HG03025 (cell line): ENCODE measurements at regions not wholly inside any gene's neighbourhood (a gene's known extent, or its start where the extent isn't known, plus 50 kb on each side); places are given as distances from the start of the nearest gene placed in this dataset.

Experiments used
- ATAC-seq: cut with Tn5 transposase; IDR thresholded peaks from one replicate; pipeline ENCODE4 v1.9.1; 2021; ENCODE audit warnings: mild to moderate bottlenecking, moderate library complexity; ENCODE audit not compliant: unreplicated experiment, low FRiP score

DNA sequence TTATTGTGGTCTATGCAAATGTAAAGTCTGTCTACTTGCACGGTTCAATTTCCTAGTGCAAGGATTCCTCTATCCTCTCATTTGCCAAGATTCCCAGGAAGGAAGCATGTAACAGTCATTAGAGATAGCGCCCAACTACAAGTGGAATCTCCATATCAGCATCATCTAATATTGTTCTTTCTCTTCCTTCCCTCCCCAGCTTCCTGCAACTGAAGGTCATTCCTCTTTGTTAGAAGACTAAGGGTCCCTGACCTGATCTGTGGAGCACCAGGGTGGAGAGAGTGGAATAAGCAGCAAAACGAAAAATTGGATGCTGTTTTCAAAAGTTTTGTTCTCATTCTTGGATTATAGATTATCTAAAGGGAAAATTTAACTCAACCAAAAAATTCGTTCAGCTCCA is 714.0 kb downstream of the DIAPH3 start:
- ATAC-seq, result no peak

- ATAC-seq, result no peak
These were observed 713.5 kb downstream of the DIAPH3 start for GRCh38 chr13:59450229-59450628.

GRCh38 chr13:59451236-59451635 is 712.5 kb downstream of the DIAPH3 start:
- no peak for ATAC-seq

DNA sequence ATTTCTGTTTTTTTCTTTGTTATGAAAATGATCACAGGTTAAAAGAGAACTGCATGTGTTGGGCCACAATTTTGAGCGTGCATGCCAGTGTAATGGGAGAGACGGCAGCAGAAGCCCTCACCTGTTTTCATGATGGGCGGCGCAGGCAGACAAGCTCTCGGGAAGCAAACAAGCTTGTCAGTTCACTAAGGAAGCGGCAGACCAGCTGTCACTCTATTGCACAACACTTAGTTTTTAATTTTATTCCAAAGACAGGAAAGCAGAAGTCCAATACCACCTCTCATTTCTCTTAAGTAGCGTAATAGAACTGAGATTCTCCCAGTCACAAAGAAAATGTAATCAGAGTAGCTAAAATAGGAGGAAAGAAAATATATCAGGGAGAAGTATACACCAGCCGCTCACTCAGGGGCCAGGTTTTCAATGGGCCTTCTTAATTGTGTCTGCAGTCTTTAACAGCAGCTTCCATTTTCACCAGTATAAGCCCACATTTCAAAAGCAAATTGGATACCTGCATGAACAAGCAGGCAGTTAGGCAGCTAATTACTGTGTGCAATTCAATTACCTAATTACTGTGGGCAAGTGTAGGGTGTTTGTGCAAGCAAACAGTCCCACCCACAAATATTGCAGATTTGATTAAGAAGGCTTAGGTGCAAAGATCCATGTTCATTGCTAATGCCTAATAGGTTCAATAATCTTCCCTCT is 711.4 kb downstream of the DIAPH3 start:
- ATAC-seq, result no peak

GRCh38 chr13:59458908-59459579 is 704.7 kb downstream of the DIAPH3 start:
- no peak for ATAC-seq

DNA sequence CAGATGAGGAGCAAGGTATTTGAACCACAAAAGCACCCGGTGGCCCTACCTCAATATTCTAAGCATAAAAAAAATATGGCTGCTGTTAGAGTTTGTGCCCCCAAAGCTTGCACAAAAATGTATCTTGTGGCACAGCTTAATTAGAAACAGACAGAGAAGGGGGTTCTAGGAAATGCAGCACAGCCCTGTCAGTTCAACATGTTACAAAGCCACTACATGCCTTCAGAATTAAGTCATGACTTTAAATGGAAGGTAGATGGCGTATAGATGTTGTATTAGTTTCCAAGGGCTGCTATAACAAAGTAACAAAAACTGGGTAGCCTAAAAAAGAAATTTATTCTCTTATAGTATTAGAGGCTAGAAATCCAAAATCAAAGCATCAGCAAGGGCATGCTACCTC is 703.8 kb downstream of the DIAPH3 start:
- ATAC-seq, result no peak

- ATAC-seq, result no peak
These were observed 702.3 kb downstream of the DIAPH3 start for GRCh38 chr13:59461411-59461810.

- no peak for ATAC-seq
These were observed 700.7 kb downstream of the DIAPH3 start for GRCh38 chr13:59463023-59463422.

GRCh38 chr13:59464926-59465325 is 698.8 kb downstream of the DIAPH3 start:
- ATAC-seq, result no peak

DNA sequence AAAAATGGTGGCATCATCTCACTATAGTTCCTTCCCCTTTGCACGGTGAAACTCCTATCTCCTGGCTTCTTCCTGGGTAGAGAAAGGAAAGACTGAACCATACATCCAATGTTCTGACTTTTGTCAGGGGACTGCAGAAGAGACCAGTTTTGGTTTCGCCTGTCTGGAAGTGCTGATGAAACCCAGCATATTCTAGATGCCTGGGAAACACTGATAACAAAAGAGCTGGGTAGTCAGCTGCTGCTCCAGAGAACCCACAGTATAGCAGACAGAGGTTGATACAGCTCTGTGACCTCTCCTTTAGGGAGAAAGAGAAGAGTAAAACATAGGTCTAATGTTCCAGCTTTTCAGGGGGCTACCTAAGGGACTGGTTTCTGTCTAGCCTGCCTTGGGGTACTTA is 695.3 kb downstream of the DIAPH3 start:
- no peak for ATAC-seq

DNA sequence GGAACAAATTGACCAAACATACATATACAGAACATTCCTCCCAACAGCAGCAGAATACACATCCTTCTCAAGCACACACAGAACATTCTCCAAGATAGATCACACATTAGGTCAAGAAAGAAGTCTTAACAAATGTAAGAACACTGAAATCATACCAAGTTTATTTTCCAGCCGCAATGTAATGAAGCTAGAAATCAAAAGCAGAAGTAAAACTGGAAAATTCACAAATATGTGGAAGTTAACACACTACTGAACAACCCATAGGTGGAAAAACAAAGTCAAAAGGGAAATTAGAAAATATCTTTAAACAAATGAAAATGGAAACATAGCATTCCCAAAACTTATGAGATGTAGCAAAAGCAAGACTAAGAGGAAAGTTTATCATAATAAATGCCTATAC is 692.6 kb downstream of the DIAPH3 start:
- no peak for ATAC-seq

DNA sequence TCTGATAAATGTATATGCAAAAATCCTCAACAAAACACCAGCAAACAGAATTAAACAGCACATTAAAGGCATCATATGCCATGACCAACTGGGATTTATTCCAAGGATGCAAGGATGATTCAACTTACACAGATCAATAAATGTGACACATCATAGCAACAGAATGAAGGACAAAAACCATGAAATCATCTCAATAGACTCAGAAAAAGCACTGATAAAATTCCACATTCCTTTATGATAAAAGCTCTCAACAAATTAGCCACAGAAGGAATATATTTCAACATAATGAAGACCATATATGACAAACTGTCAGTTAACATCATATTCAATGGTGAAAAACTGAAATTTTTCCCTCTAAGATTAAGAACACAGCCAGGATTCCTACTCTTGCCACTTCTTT is 691.6 kb downstream of the DIAPH3 start:
- ATAC-seq, result no peak

GRCh38 chr13:59474696-59475095 is 689.0 kb downstream of the DIAPH3 start:
- ATAC-seq, result no peak

DNA sequence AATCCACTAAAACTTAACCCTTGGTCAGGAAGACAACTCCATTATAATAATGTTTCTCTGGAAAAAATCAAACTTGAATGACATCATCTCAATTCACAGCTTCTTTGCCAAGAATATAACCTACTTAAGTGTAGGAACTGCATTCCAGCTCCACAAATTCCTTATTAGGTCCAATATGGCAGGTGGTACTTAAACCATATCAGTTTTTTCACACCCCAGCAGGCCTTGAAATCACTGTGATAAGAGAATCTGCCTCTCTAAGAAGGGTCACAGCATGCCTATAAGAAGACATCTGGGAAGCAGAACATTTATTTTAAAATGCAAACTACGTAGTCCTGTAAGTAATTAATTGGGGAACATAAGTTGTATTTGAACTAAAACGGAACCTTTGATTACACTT is 687.8 kb downstream of the DIAPH3 start:
- no peak for ATAC-seq

DNA sequence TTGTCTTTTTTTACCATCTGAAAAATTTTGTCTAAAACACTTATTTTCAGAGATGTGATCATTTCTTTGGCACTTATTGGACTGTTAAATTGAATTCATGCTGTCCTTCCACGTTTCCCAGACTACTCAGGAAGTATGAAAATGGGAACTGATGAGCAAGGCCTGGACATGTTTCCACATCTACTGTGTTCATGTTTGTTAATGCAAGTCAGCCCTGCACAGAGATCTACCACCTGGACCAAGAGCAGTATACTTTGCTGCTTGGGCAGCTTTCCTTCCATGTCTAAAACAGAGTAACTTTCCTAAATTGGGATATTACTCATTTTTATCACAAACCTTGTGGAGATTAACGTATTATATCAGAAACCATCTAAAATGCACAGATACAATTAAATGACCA is 687.4 kb downstream of the DIAPH3 start:
- ATAC-seq, result no peak

DNA sequence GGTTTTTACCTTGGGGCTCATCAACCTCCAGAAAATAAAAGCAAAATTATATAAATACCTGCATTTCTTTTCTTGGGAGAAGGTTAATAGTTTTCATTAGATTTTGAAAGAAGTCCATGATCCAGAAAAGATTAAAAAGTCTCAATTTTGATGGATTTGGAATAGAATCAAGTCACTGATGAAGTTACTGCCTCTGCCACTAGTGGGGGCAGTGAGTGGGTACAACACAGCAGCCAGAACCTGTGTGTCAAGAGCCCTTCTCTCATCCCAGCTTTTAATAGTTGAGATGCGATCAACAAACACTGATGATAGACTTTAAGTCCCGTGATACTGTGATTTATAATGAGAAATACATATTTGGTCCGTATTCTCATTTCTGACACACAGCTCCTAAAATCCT is 686.7 kb downstream of the DIAPH3 start:
- no peak for ATAC-seq

DNA sequence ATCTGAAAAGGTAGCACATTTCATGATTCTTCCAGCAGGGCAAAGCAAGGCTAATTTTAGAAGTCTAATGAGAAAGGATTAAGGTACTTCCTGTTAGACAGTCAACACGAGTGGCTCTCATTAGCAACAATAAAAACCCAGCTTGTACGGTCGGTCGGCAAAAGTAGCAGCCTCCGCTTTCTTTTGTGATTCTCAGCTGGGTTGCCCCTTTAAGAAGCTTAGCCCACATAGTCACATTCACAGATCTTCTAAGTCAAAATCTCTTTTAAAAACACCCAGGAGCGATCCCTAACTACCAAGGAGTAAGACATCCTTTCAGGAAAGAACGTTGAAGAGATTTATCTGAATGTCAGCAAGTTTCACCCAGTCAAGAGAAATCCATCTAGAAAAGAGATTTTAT is 684.8 kb downstream of the DIAPH3 start:
- no peak for ATAC-seq

DNA sequence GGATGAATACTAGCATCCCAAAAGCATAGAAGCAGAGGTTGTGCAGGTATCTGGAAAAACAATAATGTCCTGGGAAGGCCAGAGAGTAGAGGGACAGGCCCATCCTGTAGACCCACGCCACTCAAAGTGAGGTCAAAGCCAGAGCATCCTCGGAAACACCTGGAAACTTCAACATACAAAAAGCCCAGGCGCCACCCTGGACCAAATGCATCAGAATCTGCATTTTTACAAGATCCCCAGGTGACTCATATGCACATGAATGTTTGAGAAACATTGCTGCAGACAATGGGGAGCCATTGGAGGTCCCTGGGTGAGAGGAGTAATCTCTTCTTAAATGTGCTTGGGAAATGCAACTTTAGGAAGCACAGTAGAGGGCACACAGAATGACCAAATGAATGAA is 684.1 kb downstream of the DIAPH3 start:
- ATAC-seq, result no peak

DNA sequence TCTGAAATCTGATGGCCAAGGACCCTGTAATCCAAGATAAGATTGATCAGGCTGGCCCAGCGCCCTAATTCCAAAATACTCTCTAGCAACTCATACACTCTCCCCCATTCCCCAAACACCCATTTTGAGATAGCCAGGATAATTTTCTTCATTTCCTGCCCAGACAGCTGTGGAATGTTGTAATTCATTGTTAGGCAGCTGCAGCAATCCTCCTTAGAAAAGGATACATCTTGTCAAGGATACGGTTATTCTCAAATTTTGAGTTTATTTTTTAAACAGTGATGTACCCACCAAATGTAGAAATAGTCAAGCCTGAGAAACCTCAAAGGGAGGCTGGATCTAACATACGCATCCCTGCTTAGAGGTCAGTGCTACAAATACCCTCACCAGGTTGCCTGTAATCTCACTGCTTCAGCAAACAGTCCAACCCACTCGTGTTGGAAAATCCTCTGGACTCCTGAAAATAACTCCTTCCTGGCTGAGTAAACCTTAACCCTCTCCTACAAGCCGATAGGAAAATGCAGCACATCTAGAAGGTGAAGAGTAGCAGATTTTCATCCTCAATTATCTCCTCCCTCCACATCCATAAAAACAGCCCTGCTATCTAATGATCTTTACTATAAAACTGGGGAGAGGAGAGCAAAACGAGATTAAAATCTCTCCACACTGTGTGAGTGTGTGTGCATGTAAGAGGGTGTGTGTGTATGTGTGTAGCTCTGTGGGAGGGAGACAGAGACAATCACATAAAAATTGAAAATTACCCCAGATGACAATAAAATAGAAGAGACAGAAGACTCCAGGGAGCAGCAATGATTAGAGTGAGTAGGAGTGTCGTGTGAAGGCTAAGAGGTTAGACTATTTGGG is 683.1 kb downstream of the DIAPH3 start:
- ATAC-seq, result no peak

- no peak for ATAC-seq
These were observed 680.1 kb downstream of the DIAPH3 start for GRCh38 chr13:59483501-59484145.

DNA sequence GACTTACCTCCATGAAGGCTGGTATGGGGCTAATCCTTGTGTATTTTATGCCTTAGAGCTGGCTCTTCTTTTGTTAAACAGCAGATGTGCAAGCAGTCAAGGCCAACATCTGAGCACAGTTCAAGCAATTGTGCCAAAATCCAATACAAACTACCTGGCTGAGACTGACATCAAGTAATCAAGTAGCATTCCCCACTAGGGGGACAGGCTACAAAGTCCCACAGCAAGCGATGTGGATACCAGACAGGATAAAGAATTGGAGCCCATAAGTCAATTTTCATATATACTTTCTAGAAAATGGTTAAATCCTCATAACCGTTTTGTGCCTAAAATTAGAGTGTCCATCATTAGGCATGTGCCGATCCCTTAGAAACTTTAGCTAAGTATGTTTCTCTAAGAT is 675.8 kb downstream of the DIAPH3 start:
- ATAC-seq, result no peak
